IMR-90 (cell line): ENCODE measurements at regions not wholly inside any gene's neighbourhood (a gene's known extent, or its start where the extent isn't known, plus 50 kb on each side); places are given as distances from the start of the nearest gene placed in this dataset.

Experiments
- POLR2A ChIP-seq: IDR thresholded peaks from 2 replicates; pipeline ENCODE4 v1.6.1; 2012; ENCODE audit warnings: mild to moderate bottlenecking, low read depth, low read length
- RAD21 ChIP-seq: IDR thresholded peaks from 2 replicates; pipeline ENCODE4 v1.6.1; 2012; ENCODE audit warnings: low read length, improper control_type of control experiment
- SMC3 ChIP-seq: fragments of 150-350 bp; IDR thresholded peaks from 2 replicates; pipeline ENCODE4 v1.6.1; 2016; ENCODE audit warnings: low read depth, mild to moderate bottlenecking, antibody characterized with exemption, low read length, moderate library complexity
- TF ChIP-seq, protein P1 (sequence below): conservative IDR thresholded peaks from 2 replicates; pipeline ENCODE4 v1.5.1; 2012; ENCODE audit warnings: mild to moderate bottlenecking, low read depth, low read length, improper control_type of control experiment

DNA sequence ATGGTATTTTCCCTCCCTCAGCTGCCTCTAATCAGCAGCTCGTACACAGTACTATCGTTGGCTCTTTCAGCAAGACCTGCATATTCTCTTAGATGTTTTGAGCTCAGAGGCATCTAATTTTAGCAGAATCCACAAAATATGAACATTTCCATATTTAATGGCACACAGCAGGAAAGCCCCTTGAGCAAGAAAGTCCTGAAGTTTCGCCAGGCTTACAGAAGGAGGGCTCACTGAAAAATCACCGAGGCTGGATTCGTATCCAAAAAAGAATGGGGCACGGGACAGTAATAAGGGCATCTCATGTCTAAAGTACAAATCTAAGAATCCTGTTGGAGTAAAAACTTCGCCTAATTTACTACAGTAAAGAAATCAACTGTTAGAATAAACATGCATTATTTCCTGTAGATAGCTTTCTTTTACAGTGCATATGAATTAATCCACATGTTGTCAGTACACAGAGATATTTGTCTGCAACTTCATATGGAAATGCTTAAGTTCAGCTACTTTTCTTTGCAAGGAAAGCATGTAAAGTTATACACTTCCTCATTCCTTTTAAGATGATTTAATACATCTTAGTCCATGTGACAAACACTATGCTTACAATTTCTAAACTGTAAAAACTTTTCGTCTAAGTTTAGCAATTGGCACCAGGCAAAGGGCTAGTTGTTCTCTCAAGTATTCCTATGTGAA, 1205.3 kb upstream of the ADGRL4 start:
- TF ChIP-seq RAD21 = no peak
- TF ChIP-seq, protein P1, sequence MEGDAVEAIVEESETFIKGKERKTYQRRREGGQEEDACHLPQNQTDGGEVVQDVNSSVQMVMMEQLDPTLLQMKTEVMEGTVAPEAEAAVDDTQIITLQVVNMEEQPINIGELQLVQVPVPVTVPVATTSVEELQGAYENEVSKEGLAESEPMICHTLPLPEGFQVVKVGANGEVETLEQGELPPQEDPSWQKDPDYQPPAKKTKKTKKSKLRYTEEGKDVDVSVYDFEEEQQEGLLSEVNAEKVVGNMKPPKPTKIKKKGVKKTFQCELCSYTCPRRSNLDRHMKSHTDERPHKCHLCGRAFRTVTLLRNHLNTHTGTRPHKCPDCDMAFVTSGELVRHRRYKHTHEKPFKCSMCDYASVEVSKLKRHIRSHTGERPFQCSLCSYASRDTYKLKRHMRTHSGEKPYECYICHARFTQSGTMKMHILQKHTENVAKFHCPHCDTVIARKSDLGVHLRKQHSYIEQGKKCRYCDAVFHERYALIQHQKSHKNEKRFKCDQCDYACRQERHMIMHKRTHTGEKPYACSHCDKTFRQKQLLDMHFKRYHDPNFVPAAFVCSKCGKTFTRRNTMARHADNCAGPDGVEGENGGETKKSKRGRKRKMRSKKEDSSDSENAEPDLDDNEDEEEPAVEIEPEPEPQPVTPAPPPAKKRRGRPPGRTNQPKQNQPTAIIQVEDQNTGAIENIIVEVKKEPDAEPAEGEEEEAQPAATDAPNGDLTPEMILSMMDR = no peak
- TF ChIP-seq POLR2A = no peak
- TF ChIP-seq SMC3 = no peak
